ENCODE measurements at regions not wholly inside any gene's neighbourhood (a gene's known extent, or its start where the extent isn't known, plus 50 kb on each side); places are given as distances from the start of the nearest gene placed in this dataset.
"Not testable (repeated sequence)": the region's sequence is repeated elsewhere in the genome, so short reads cannot be mapped to it uniquely, and the experiment has no call there.

DNA sequence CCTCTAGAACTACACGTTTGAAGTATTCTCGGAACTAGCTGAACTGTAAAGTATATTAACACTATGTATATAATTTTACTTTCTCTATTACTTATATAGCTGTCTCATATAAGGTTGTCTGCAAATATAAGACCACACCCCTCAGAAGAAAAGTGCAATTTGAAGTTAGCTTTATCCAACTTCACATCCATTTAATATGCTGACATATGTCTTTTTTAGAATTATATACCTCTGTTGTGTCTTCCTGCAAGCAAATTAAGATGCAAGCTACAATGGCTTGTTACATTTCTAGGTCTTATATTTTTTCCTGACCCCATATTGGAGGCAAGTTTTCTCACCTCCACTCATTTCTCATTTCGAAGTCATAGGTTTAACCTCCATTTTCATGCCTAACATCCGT, 349.0 kb upstream of the AGA start:
- Histone ChIP-seq H3K36me3 (ENCODE audit: insufficient read depth, insufficient read length, low read length) (no peaks in the 10 kb centered on the region), H3K4me1 (ENCODE audit: insufficient read depth, insufficient read length) (no peaks in the 10 kb centered on the region), H3K27me3 (ENCODE audit: insufficient read depth, insufficient read length) (no peaks in the 10 kb centered on the region), H3K4me3 (ENCODE audit: insufficient read length, low read depth) (no peak overlapping the region), H3K9me3 (ENCODE audit: insufficient read depth, low read length) (no peaks in the 10 kb centered on the region), H3K9ac (ENCODE audit: insufficient read length, low read depth) (no peak overlapping the region)
- no peak for DNase-seq (ENCODE audit: low read depth, low spot score)
- TF ChIP-seq YY1 (IDR thresholded peaks at IDR 0.05; ENCODE audit: insufficient read depth, insufficient read length), result no peak
- TF ChIP-seq ZNF274 (IDR thresholded peaks at IDR 0.05; ENCODE audit: low read depth, low read length), result no peak
- TF ChIP-seq SUZ12 (IDR thresholded peaks at IDR 0.05; ENCODE audit: extremely low read depth, insufficient read depth, insufficient read length), result no peak

DNA sequence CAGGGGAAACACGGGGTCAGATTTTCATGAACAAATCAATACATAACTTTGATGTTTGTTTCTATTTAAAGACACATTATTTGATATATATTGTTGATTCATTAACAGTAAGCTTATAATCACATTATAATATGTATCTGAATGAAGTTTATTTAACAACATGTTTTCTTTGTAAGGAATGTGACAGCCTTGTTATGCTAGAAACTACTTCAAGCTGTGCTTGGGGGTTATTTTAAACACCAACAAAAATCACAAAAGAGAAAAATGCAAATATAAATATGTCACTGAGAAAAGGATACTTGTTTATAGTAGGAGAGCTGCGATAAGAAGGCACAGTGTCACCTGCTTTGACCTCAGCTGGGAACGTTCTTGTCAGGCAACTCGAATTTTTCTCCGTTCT, 354.6 kb upstream of the AGA start:
- Histone ChIP-seq H3K4me3 (ENCODE audit: insufficient read length, low read depth) (no peak overlapping the region), H3K4me1 (ENCODE audit: insufficient read depth, insufficient read length) (no peaks in the 10 kb centered on the region), H3K9me3 (ENCODE audit: insufficient read depth, low read length) (no peaks in the 10 kb centered on the region), H3K36me3 (ENCODE audit: insufficient read depth, insufficient read length, low read length) (no peaks in the 10 kb centered on the region), H3K9ac (ENCODE audit: insufficient read length, low read depth) (no peak overlapping the region), H3K27me3 (ENCODE audit: insufficient read depth, insufficient read length) (no peaks in the 10 kb centered on the region)
- TF ChIP-seq ZNF274 (IDR thresholded peaks at IDR 0.05; ENCODE audit: low read depth, low read length), result no peak
- TF ChIP-seq SUZ12 (IDR thresholded peaks at IDR 0.05; ENCODE audit: extremely low read depth, insufficient read depth, insufficient read length), result no peak
- TF ChIP-seq YY1 (IDR thresholded peaks at IDR 0.05; ENCODE audit: insufficient read depth, insufficient read length), result no peak
- DNase-seq (ENCODE audit: low read depth, low spot score), result no peak

DNA sequence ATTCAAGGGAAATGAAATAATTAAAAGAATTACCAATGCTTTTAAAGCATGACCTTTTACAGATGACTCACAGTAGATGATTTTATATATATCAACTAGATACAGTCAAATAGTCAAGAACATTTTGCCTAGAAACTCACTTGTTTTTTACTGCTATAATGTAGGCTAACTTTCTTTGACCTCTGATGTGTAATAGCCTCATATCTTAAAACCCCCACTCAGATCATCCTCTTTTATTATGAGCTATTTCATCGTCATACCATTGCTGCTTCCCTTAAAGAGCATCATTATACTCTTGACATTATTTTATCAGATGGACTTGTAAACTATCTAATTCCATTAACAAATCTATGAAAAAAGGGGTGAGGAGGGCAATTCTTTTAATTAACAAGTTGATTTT, 355.9 kb upstream of the AGA start:
- no peak for DNase-seq (ENCODE audit: low read depth, low spot score)
- Histone ChIP-seq H3K4me3 (ENCODE audit: insufficient read length, low read depth) (no peak overlapping the region), H3K9ac (ENCODE audit: insufficient read length, low read depth) (no peak overlapping the region), H3K27me3 (ENCODE audit: insufficient read depth, insufficient read length) (no peaks in the 10 kb centered on the region), H3K9me3 (ENCODE audit: insufficient read depth, low read length) (no peaks in the 10 kb centered on the region), H3K36me3 (ENCODE audit: insufficient read depth, insufficient read length, low read length) (no peaks in the 10 kb centered on the region), H3K4me1 (ENCODE audit: insufficient read depth, insufficient read length) (no peaks in the 10 kb centered on the region)
- no peak for TF ChIP-seq SUZ12 (IDR thresholded peaks at IDR 0.05; ENCODE audit: extremely low read depth, insufficient read depth, insufficient read length)
- TF ChIP-seq YY1 (IDR thresholded peaks at IDR 0.05; ENCODE audit: insufficient read depth, insufficient read length), result no peak
- no peak for TF ChIP-seq ZNF274 (IDR thresholded peaks at IDR 0.05; ENCODE audit: low read depth, low read length)

GRCh38 chr4:177802162-177802561, 359.9 kb upstream of the AGA start:
- Histone ChIP-seq H3K4me1 (ENCODE audit: insufficient read depth, insufficient read length) (no peaks in the 10 kb centered on the region), H3K27me3 (ENCODE audit: insufficient read depth, insufficient read length) (no peaks in the 10 kb centered on the region), H3K36me3 (ENCODE audit: insufficient read depth, insufficient read length, low read length) (no peaks in the 10 kb centered on the region), H3K9me3 (ENCODE audit: insufficient read depth, low read length) (no peaks in the 10 kb centered on the region), H3K4me3 (ENCODE audit: insufficient read length, low read depth) (no peak overlapping the region), H3K9ac (ENCODE audit: insufficient read length, low read depth) (no peak overlapping the region)
- TF ChIP-seq YY1 (IDR thresholded peaks at IDR 0.05; ENCODE audit: insufficient read depth, insufficient read length) (no peak), SUZ12 (IDR thresholded peaks at IDR 0.05; ENCODE audit: extremely low read depth, insufficient read depth, insufficient read length) (no peak), ZNF274 (IDR thresholded peaks at IDR 0.05; ENCODE audit: low read depth, low read length) (no peak)
- no peak for DNase-seq (ENCODE audit: low read depth, low spot score)

- Histone ChIP-seq H3K4me3 (ENCODE audit: insufficient read length, low read depth) (no peak overlapping the region), H3K36me3 (ENCODE audit: insufficient read depth, insufficient read length, low read length) (no peaks in the 10 kb centered on the region), H3K9ac (ENCODE audit: insufficient read length, low read depth) (no peak overlapping the region), H3K9me3 (ENCODE audit: insufficient read depth, low read length) (no peaks in the 10 kb centered on the region), H3K27me3 (ENCODE audit: insufficient read depth, insufficient read length) (no peaks in the 10 kb centered on the region), H3K4me1 (ENCODE audit: insufficient read depth, insufficient read length) (no peaks in the 10 kb centered on the region)
- TF ChIP-seq YY1 (IDR thresholded peaks at IDR 0.05; ENCODE audit: insufficient read depth, insufficient read length) (no peak), ZNF274 (IDR thresholded peaks at IDR 0.05; ENCODE audit: low read depth, low read length) (no peak), SUZ12 (IDR thresholded peaks at IDR 0.05; ENCODE audit: extremely low read depth, insufficient read depth, insufficient read length) (no peak)
- DNase-seq (ENCODE audit: low read depth, low spot score), result no peak
These were observed 360.4 kb upstream of the AGA start for GRCh38 chr4:177802661-177803060.

- Histone ChIP-seq H3K27me3 (ENCODE audit: insufficient read depth, insufficient read length) (no peaks in the 10 kb centered on the region), H3K9me3 (ENCODE audit: insufficient read depth, low read length) (no peaks in the 10 kb centered on the region), H3K4me3 (ENCODE audit: insufficient read length, low read depth) (no peak overlapping the region), H3K36me3 (ENCODE audit: insufficient read depth, insufficient read length, low read length) (no peaks in the 10 kb centered on the region), H3K4me1 (ENCODE audit: insufficient read depth, insufficient read length) (no peaks in the 10 kb centered on the region), H3K9ac (ENCODE audit: insufficient read length, low read depth) (no peak overlapping the region)
- DNase-seq (ENCODE audit: low read depth, low spot score), result no peak
- TF ChIP-seq ZNF274 (IDR thresholded peaks at IDR 0.05; ENCODE audit: low read depth, low read length) (no peak), YY1 (IDR thresholded peaks at IDR 0.05; ENCODE audit: insufficient read depth, insufficient read length) (no peak), SUZ12 (IDR thresholded peaks at IDR 0.05; ENCODE audit: extremely low read depth, insufficient read depth, insufficient read length) (no peak)
These were observed 360.9 kb upstream of the AGA start for GRCh38 chr4:177803151-177803550.

DNA sequence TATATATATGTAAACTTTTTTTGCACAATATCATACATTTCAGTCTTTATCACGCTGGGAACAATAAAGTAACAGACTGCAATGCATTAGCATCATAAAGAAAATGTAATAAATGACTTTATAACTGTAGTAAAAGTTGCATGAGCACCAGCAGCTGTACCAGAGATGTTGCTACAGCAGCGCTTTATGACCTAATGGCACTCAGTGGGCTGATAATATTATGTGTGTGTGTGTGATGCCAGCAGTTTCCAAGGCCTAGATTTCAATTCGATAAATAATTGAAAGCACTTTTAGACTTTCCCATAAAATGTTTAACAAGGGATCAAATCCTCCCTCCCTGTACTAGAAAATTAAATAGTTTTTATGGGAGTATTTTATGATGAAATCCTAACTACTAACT, 367.6 kb upstream of the AGA start:
- no peak for DNase-seq (ENCODE audit: low read depth, low spot score)
- no peak overlapping the region for H3K4me3 ChIP-seq (ENCODE audit: insufficient read length, low read depth)
- TF ChIP-seq SUZ12 (IDR thresholded peaks at IDR 0.05; ENCODE audit: extremely low read depth, insufficient read depth, insufficient read length) (no peak), ZNF274 (IDR thresholded peaks at IDR 0.05; ENCODE audit: low read depth, low read length) (no peak), YY1 (IDR thresholded peaks at IDR 0.05; ENCODE audit: insufficient read depth, insufficient read length) (no peak)
- no peaks in the 10 kb centered on the region for H3K27me3 ChIP-seq (ENCODE audit: insufficient read depth, insufficient read length)
- no peaks in the 10 kb centered on the region for H3K9me3 ChIP-seq (ENCODE audit: insufficient read depth, low read length)
- no peaks in the 10 kb centered on the region for H3K4me1 ChIP-seq (ENCODE audit: insufficient read depth, insufficient read length)
- no peak overlapping the region for H3K9ac ChIP-seq (ENCODE audit: insufficient read length, low read depth)
- H3K36me3 ChIP-seq (ENCODE audit: insufficient read depth, insufficient read length, low read length), result no peaks in the 10 kb centered on the region

GRCh38 chr4:177810220-177810619, 368.0 kb upstream of the AGA start:
- no peak for TF ChIP-seq SUZ12 (IDR thresholded peaks at IDR 0.05; ENCODE audit: extremely low read depth, insufficient read depth, insufficient read length)
- no peak for TF ChIP-seq ZNF274 (IDR thresholded peaks at IDR 0.05; ENCODE audit: low read depth, low read length)
- no peak for TF ChIP-seq YY1 (IDR thresholded peaks at IDR 0.05; ENCODE audit: insufficient read depth, insufficient read length)
- no peak for DNase-seq (ENCODE audit: low read depth, low spot score)
- H3K9ac ChIP-seq (ENCODE audit: insufficient read length, low read depth), result no peak overlapping the region
- no peaks in the 10 kb centered on the region for H3K9me3 ChIP-seq (ENCODE audit: insufficient read depth, low read length)
- H3K4me1 ChIP-seq (ENCODE audit: insufficient read depth, insufficient read length), result no peaks in the 10 kb centered on the region
- no peaks in the 10 kb centered on the region for H3K27me3 ChIP-seq (ENCODE audit: insufficient read depth, insufficient read length)
- H3K36me3 ChIP-seq (ENCODE audit: insufficient read depth, insufficient read length, low read length), result no peaks in the 10 kb centered on the region
- no peak overlapping the region for H3K4me3 ChIP-seq (ENCODE audit: insufficient read length, low read depth)

DNA sequence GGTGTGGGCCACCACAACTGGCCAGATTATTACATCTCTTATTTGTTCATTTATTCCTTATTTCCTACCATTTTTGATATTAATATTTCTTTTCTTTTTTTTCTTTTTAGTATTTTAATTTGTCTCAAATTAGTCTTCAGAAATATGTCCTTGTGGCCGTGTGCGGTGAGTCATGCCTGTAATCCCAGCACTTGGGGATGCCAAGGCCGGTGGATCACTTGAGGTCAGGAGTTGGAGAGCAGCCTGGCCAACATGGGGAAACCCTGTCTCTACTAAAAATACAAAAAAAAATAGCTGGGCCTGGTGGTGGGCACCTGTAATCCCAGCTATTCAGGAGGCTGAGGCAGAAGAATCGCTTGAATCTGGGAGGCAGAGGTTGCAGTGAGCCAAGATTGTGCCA, 376.2 kb upstream of the AGA start:
- H3K4me1 ChIP-seq (ENCODE audit: insufficient read depth, insufficient read length); DNase-seq (ENCODE audit: low read depth, low spot score); H3K9me3 ChIP-seq (ENCODE audit: insufficient read depth, low read length): not testable (repeated sequence)

More for the DNA sequence above, 376.2 kb upstream of the AGA start:
- H3K36me3 ChIP-seq (ENCODE audit: insufficient read depth, insufficient read length, low read length); H3K4me3 ChIP-seq (ENCODE audit: insufficient read length, low read depth); H3K9ac ChIP-seq (ENCODE audit: insufficient read length, low read depth); H3K27me3 ChIP-seq (ENCODE audit: insufficient read depth, insufficient read length): not testable (repeated sequence)

Measured in NT2/D1 (cell line).